Endodermal cell (in vitro differentiated cells): ENCODE measurements at regions not wholly inside any gene's neighbourhood (a gene's known extent, or its start where the extent isn't known, plus 50 kb on each side); places are given as distances from the start of the nearest gene placed in this dataset.

Source experiments
- DNase-seq: peaks from one replicate; pipeline ENCODE4 v3.0.0-alpha.2; 2017
- H3K27ac ChIP-seq: 2 replicates; pipeline ENCODE4 v1.5.1; 2013; ENCODE audit warnings: mild to moderate bottlenecking, low read depth, low read length, moderate library complexity
- H3K27me3 ChIP-seq: 2 replicates; pipeline ENCODE4 v1.6.1; 2013; ENCODE audit warnings: mild to moderate bottlenecking, low read length, moderate library complexity; ENCODE audit not compliant: insufficient read depth, control insufficient read depth, poor library complexity, severe bottlenecking
- H3K36me3 ChIP-seq: 2 replicates; pipeline ENCODE4 v1.7.0; 2013; ENCODE audit warnings: mild to moderate bottlenecking, low read length, moderate library complexity; ENCODE audit not compliant: control insufficient read depth, insufficient read depth
- H3K4me1 ChIP-seq: one replicate; pipeline ENCODE4 v1.7.0; 2013; ENCODE audit warnings: low read length; ENCODE audit not compliant: control insufficient read depth, insufficient read depth
- H3K4me3 ChIP-seq: 2 replicates; pipeline ENCODE4 v1.5.1; 2013; ENCODE audit warnings: mild to moderate bottlenecking, low read length, moderate library complexity
- H3K9ac ChIP-seq: 2 replicates; pipeline ENCODE4 v1.6.1; 2013; ENCODE audit warnings: mild to moderate bottlenecking, low read length, moderate library complexity; ENCODE audit not compliant: poor library complexity, severe bottlenecking; ENCODE audit errors: extremely low read depth
- H3K9me3 ChIP-seq: 2 replicates; pipeline ENCODE4 v1.6.1; 2013; ENCODE audit warnings: mild to moderate bottlenecking, low read length, moderate library complexity; ENCODE audit not compliant: control insufficient read depth
- H3K27ac Mint-ChIP-seq: 2 replicates; pipeline ENCODE4 v1.8.0; 2020; ENCODE audit warnings: mixed read lengths
- H3K27me3 Mint-ChIP-seq: 2 replicates; pipeline ENCODE4 v1.8.0; 2021; ENCODE audit warnings: mild to moderate bottlenecking, mixed read lengths; ENCODE audit not compliant: insufficient read depth
- H3K36me3 Mint-ChIP-seq: 2 replicates; pipeline ENCODE4 v1.8.0; 2020; ENCODE audit warnings: low read depth, mixed read lengths
- H3K4me1 Mint-ChIP-seq: 2 replicates; pipeline ENCODE4 v1.8.0; 2020; ENCODE audit warnings: mixed read lengths
- H3K4me3 Mint-ChIP-seq: 2 replicates; pipeline ENCODE4 v1.8.0; 2020; ENCODE audit warnings: mild to moderate bottlenecking, moderate library complexity, mixed read lengths
- H3K9me3 Mint-ChIP-seq: 2 replicates; pipeline ENCODE4 v1.8.0; 2020; ENCODE audit warnings: mild to moderate bottlenecking, mixed read lengths
- WGBS, 2 experiments: methylation state at CpG; one replicate each; pipeline versions ENCODE4 v1.1.5 to v1.1.7; 2013; ENCODE audit warnings: missing lambda C conversion rate in 2 of 2, mixed read lengths in 1 of 2; ENCODE audit not compliant: insufficient coverage in 1 of 2, insufficient read length in 1 of 2; 5-methylcytosine and 5-hydroxymethylcytosine counted together
- TF ChIP-seq, protein P1 (sequence below): fragments of 200-600 bp; sonication (generic); conservative IDR thresholded peaks from 2 replicates; pipeline ENCODE4 v1.5.0; 2021; ENCODE audit warnings: antibody characterized with exemption, mild to moderate bottlenecking

DNA sequence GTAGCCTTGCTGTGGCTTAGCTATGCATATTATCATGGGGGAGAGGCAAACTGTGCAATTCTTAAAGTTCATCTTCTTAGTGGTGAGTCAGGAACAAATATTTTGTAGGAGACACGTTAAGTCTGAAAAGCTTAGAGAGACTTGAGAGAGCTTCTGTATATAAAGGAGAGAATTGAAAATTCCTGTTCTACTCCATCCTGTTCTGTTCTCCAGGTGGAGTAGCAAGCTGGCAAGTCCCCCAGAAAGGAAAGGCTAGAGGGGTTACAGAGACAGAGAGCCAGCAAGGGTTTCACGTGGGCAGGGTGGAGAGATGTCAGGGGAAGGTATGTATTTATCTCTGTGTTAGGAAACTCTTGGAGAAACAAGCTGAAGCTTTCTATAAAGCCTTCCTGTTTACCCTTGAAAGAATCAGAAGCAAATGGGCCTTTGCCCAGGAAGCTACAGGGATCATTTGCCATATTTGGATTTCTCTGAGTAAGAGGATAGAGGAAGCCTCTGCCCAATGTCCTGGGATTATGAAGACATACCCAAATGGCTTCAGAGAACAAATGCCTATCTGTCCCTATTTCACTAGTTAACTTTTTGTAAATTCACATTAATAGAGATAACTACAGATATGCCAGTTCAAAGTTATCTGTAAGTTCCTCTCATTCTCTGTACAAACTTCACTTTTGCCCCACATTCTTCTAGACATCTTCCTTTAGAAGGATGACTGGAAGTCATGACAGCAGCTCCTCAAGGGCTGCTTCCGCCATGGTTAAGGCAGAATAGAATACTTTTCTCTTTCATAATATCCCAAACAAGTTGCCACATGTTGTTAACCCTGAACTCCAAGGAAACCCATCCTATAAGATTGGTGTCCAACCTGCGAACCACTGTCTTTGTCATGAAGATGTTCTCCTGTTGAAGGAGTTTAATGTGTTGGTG is 126.7 kb upstream of the NEDD9 start:
- peak; percentile 10 for DNase-seq
- H3K4me1 ChIP-seq = no peaks in the 10 kb centered on the region
- H3K9me3 ChIP-seq = no peaks in the 10 kb centered on the region
- H3K4me3 Mint-ChIP-seq = no peak overlapping the region
- no peaks in the 10 kb centered on the region for H3K36me3 ChIP-seq
- TF ChIP-seq, protein P1, sequence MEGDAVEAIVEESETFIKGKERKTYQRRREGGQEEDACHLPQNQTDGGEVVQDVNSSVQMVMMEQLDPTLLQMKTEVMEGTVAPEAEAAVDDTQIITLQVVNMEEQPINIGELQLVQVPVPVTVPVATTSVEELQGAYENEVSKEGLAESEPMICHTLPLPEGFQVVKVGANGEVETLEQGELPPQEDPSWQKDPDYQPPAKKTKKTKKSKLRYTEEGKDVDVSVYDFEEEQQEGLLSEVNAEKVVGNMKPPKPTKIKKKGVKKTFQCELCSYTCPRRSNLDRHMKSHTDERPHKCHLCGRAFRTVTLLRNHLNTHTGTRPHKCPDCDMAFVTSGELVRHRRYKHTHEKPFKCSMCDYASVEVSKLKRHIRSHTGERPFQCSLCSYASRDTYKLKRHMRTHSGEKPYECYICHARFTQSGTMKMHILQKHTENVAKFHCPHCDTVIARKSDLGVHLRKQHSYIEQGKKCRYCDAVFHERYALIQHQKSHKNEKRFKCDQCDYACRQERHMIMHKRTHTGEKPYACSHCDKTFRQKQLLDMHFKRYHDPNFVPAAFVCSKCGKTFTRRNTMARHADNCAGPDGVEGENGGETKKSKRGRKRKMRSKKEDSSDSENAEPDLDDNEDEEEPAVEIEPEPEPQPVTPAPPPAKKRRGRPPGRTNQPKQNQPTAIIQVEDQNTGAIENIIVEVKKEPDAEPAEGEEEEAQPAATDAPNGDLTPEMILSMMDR = no peak
- no peaks in the 10 kb centered on the region for H3K9me3 Mint-ChIP-seq
- H3K4me1 Mint-ChIP-seq = peaks cover 5% of the 10 kb centered on the region
- no peaks in the 10 kb centered on the region for H3K36me3 Mint-ChIP-seq
- H3K27me3 Mint-ChIP-seq = peaks cover 8% of the 10 kb centered on the region
- H3K27me3 ChIP-seq = peaks cover under 1% of the 10 kb centered on the region
- 90 to 100% methylated on average over 3 to 4 of the region's 4 CpGs for WGBS, 2 experiments
- no peak overlapping the region for H3K4me3 ChIP-seq
- no peak overlapping the region for H3K27ac Mint-ChIP-seq
- H3K9ac ChIP-seq = no peak overlapping the region
- no peak overlapping the region for H3K27ac ChIP-seq

DNA sequence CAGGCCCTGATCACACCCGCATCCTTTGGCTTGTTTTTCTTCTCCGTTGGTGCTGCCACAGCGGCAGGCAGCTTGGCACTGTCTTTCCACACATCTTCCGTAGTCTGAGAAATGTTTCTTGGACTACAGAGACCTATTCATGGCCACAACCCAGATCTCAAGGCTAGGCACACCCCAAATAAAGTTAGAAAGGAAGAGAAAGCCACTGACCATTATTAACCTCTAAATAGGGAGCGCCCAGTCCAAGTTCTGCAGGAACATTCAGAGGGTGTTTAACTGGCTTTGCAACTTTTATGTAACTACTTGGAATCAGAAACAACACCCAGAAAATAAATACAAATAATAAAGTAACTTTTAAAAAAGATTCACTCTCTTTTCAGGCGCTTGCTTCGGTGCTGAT is 124.8 kb upstream of the NEDD9 start:
- Mint-ChIP-seq H3K27ac (no peak overlapping the region), H3K36me3 (no peaks in the 10 kb centered on the region), H3K27me3 (peaks cover 8% of the 10 kb centered on the region), H3K4me1 (no peaks in the 10 kb centered on the region), H3K9me3 (no peaks in the 10 kb centered on the region), H3K4me3 (no peak overlapping the region)
- Histone ChIP-seq H3K9me3 (no peaks in the 10 kb centered on the region), H3K4me3 (no peak overlapping the region), H3K4me1 (no peaks in the 10 kb centered on the region), H3K9ac (no peak overlapping the region), H3K36me3 (no peaks in the 10 kb centered on the region), H3K27ac (no peak overlapping the region), H3K27me3 (no peaks in the 10 kb centered on the region)
- 98% methylated on average over 6 to 7 of the region's 7 CpGs for WGBS, 2 experiments
- TF ChIP-seq, protein P1 = no peak
- no peak for DNase-seq

DNA sequence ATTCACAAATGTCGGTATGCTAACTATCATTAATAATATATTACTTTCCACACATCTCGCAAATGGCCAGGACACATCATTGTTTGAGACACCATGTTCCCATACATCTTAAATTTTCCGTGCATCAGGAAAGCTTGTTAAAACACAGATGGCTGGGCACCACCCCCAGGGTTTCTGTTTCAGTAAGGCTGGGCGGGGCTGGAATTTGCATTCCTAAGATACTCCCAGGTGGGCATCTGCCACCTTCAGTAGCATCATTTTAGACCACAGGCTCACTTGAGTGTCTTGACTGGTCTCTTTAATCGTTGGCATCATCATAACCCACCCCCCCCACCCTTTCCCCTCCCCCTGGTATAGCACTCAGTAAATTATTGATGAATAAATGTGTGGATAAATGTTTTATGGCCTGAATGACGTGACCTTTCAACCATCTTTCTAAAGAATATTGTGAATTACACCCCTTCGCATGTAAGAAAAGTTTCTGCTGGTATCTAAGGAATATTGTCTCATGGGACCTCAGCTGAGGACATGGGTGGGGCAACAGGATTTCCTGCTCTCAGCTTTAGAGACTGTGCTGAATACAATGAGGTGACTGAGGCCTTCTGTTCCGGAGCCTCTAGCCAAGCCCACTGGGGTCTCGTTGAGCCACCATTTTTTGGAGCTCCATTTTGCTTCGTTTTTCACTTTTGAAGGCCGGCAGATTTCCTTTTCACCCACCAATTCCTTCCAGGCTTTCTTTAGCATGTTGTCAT is 124.1 kb upstream of the NEDD9 start:
- Mint-ChIP-seq H3K36me3 (no peaks in the 10 kb centered on the region), H3K27me3 (peaks cover 6% of the 10 kb centered on the region), H3K9me3 (no peaks in the 10 kb centered on the region), H3K4me3 (no peak overlapping the region), H3K27ac (no peak overlapping the region), H3K4me1 (no peaks in the 10 kb centered on the region)
- WGBS, 2 experiments = 91 to 95% methylated on average over 8 to 11 of the region's 11 CpGs
- Histone ChIP-seq H3K27ac (no peak overlapping the region), H3K4me1 (no peaks in the 10 kb centered on the region), H3K9me3 (no peaks in the 10 kb centered on the region), H3K9ac (no peak overlapping the region), H3K4me3 (no peak overlapping the region), H3K27me3 (no peaks in the 10 kb centered on the region), H3K36me3 (no peaks in the 10 kb centered on the region)
- TF ChIP-seq, protein P1 = no peak
- peak; percentile 19 for DNase-seq
